Testis (tissue), 2 donors: ENCODE measurements at regions not wholly inside any gene's neighbourhood (a gene's known extent, or its start where the extent isn't known, plus 50 kb on each side); places are given as distances from the start of the nearest gene placed in this dataset.

Source experiments
- DNase-seq: peaks from one replicate; pipeline ENCODE4 v3.0.0-alpha.2; 2019
- H3K27ac ChIP-seq, 2 donors: fragments of 200-600 bp; sonication (generic); one replicate each; pipeline ENCODE4 v1.5.1; 2019
- H3K27me3 ChIP-seq: fragments of 200-600 bp; sonication (generic); one replicate; pipeline ENCODE4 v1.5.1; 2019
- H3K36me3 ChIP-seq: fragments of 200-600 bp; sonication (generic); one replicate; pipeline ENCODE4 v1.5.1; 2017; ENCODE audit warnings: low read depth; ENCODE audit errors: missing control alignments
- H3K4me1 ChIP-seq: fragments of 200-600 bp; sonication (generic); one replicate; pipeline ENCODE4 v1.5.1; 2019
- H3K4me3 ChIP-seq, 2 donors: fragments of 200-600 bp; sonication (generic); one replicate each; pipeline ENCODE4 v1.5.1; 2017 to 2019
- H3K9me3 ChIP-seq: fragments of 200-600 bp; sonication (generic); one replicate; pipeline ENCODE4 v1.5.1; 2017
- POLR2A ChIP-seq: fragments of 450-650 bp; IDR thresholded peaks from one replicate; pipeline ENCODE4 v1.6.1; 2017; ENCODE audit warnings: antibody characterized with exemption, mild to moderate bottlenecking, moderate library complexity
- WGBS, 2 donors: methylation state at CpG; one replicate each; pipeline ENCODE4 v1.1.5; 2018; 5-methylcytosine and 5-hydroxymethylcytosine counted together
- intact Hi-C: fragments of 100-400 bp; cut with DNase I; formaldehyde crosslinking; loops from one replicate; pipeline ENCODE4 v1.15.1; 2023; ENCODE audit warnings: low total_unique reads
- TF ChIP-seq, protein P1 (sequence below), 3 experiments: fragments of 450-650 bp in 2 of 3; fragments of 200-600 bp in 1 of 3; sonication (generic) in 1 of 3; IDR thresholded peaks; one replicate each; pipeline ENCODE4 v1.5.1; 2016 to 2019; ENCODE audit warnings: antibody characterized with exemption in 3 of 3, mild to moderate bottlenecking in 2 of 3, moderate library complexity in 1 of 3

DNA sequence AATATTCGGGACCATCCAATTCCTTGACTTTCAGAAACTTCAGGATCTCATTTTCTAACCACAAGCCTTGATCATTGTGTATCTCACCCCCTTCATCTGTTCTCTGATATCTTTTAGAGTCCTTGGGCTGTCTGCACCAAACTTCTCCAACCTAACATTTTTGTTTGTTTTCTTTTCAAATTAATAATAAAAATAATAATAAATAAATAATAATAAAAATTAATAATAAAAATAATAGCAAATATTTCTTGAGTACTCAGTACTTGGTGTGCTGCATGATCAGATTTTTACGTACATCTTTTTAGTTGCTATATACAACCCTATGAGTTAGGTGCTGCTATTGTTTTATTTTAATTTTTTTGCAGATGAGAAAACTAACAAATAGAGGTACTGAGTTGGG lies 70.2 kb upstream of the TPRG1 start:
- H3K4me3 ChIP-seq, result no peak overlapping the region
- 92 to 93% methylated on average over 2 of the region's 2 CpGs for WGBS, 2 donors
- no peak for DNase-seq
- intact Hi-C loops, result no loop called here
- H3K9me3 ChIP-seq, result no peaks in the 10 kb centered on the region
- peak overlapping the region; percentile 88 to 94 for H3K27ac ChIP-seq
- peaks cover 39% of the 10 kb centered on the region for H3K4me1 ChIP-seq
- no peaks in the 10 kb centered on the region for H3K36me3 ChIP-seq
- no peaks in the 10 kb centered on the region for H3K27me3 ChIP-seq
- TF ChIP-seq, protein P1, sequence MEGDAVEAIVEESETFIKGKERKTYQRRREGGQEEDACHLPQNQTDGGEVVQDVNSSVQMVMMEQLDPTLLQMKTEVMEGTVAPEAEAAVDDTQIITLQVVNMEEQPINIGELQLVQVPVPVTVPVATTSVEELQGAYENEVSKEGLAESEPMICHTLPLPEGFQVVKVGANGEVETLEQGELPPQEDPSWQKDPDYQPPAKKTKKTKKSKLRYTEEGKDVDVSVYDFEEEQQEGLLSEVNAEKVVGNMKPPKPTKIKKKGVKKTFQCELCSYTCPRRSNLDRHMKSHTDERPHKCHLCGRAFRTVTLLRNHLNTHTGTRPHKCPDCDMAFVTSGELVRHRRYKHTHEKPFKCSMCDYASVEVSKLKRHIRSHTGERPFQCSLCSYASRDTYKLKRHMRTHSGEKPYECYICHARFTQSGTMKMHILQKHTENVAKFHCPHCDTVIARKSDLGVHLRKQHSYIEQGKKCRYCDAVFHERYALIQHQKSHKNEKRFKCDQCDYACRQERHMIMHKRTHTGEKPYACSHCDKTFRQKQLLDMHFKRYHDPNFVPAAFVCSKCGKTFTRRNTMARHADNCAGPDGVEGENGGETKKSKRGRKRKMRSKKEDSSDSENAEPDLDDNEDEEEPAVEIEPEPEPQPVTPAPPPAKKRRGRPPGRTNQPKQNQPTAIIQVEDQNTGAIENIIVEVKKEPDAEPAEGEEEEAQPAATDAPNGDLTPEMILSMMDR (IDR thresholded peaks at IDR 0.05), result no peak
- no peak for TF ChIP-seq POLR2A

DNA sequence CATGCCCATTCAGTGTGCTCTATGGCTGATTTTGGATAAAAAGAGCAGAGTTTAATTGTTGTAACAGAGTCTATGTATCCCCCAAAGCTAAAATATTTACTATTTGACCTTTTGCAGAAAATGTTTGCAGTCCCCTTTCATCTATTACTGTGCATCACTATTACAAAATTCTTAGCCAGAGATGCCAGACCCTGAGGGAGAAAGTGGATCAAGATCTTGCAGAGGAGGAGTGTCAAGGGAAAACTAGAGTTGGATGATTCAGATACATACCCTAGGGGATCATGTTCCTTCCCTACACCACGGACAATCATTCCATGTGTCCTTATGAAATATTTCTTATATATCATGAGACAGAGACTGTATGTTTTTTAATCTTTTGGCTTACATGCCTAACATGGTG lies 68.6 kb upstream of the TPRG1 start:
- no peaks in the 10 kb centered on the region for H3K27me3 ChIP-seq
- no peak for TF ChIP-seq POLR2A
- TF ChIP-seq, protein P1 (IDR thresholded peaks at IDR 0.05), result no peak
- intact Hi-C loops, result no loop called here
- DNase-seq, result no peak
- no peak overlapping the region for H3K4me3 ChIP-seq
- H3K27ac ChIP-seq, result no peak overlapping the region
- H3K9me3 ChIP-seq, result no peaks in the 10 kb centered on the region
- H3K4me1 ChIP-seq, result peaks cover 44% of the 10 kb centered on the region
- WGBS, 2 donors, result 68 to 84% methylated on average over 1 of the region's 1 CpG
- no peaks in the 10 kb centered on the region for H3K36me3 ChIP-seq

DNA sequence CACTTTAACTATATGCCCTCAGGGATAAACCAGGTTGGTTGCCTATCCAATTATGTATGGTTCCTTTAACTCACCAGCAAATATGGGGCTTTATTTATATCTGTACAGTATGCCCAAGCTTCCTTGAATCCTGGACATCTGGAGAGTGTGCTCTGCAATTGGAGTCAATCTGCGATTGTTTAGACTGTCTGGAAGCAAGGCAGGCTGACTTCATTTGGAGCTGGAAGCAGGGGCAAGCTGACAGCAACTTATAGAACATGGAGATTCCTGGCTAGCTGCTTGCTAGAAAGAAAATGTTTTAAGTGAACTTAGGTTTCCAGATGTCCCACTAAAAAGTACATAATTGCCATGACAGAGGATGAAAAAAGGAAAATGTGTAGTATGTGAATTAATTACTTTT lies 63.7 kb upstream of the TPRG1 start:
- no peaks in the 10 kb centered on the region for H3K27me3 ChIP-seq
- no peak for DNase-seq
- WGBS, 2 donors, result 45 to 67% methylated on average over 1 of the region's 1 CpG
- H3K27ac ChIP-seq, result peak overlapping the region in 1 of 2 donors; percentile 3
- no peak for TF ChIP-seq POLR2A
- TF ChIP-seq, protein P1 (IDR thresholded peaks at IDR 0.05), result no peak
- H3K4me3 ChIP-seq, result no peak overlapping the region
- H3K4me1 ChIP-seq, result peaks cover 17% of the 10 kb centered on the region
- no peaks in the 10 kb centered on the region for H3K9me3 ChIP-seq
- intact Hi-C loops, result no loop called here
- no peaks in the 10 kb centered on the region for H3K36me3 ChIP-seq

DNA sequence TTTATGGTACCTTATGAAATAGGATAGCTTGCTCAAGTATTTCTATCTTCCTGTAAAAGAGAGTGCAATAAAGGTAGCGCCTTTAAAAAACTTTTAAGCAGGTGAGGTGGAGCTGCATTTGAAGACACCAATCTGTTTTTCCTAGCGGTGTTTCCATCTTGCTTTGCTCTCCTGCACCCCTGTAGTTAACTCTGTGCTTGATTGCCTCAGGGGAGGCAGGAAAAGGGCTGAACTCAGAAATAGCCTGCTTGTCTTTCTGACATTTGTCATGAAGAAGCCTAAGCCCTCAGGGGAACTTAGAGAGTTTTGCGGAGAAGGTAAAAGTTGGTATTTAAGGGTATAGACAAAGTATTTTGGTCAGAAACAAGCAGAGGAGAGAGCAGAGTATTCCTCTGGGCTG lies 63.0 kb upstream of the TPRG1 start:
- Histone ChIP-seq H3K4me1 (peaks cover 17% of the 10 kb centered on the region), H3K36me3 (no peaks in the 10 kb centered on the region), H3K27me3 (no peaks in the 10 kb centered on the region), H3K27ac (no peak overlapping the region), H3K4me3 (no peak overlapping the region), H3K9me3 (no peaks in the 10 kb centered on the region)
- TF ChIP-seq, protein P1 (IDR thresholded peaks at IDR 0.05), result no peak
- no peak for TF ChIP-seq POLR2A
- no peak for DNase-seq
- intact Hi-C loops, result no loop called here
- WGBS, 2 donors, result 63 to 82% methylated on average over 3 of the region's 3 CpGs

DNA sequence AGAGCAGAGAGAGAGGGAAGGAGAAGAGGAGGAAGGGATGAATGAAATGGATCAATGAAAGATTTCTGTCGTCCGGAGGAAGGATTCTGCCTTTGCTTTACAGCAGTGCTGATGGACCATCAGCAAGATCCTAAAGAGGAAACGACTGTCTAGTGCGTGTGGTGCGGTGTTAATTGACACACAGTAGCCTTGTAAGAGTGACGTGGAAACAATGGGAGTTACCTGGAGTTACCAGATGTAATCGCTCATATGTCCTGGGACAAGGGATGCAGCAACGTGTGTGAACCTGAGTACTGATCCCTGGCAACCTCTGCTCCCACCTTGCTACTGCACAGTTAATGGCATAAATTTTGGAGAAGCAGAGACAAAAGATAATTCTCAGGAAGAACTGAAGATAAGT lies 62.6 kb upstream of the TPRG1 start:
- peak; percentile 25 for DNase-seq
- no peak overlapping the region for H3K4me3 ChIP-seq
- H3K27ac ChIP-seq, result no peak overlapping the region
- intact Hi-C loops, result no loop called here
- H3K36me3 ChIP-seq, result no peaks in the 10 kb centered on the region
- peaks cover 17% of the 10 kb centered on the region for H3K4me1 ChIP-seq
- H3K27me3 ChIP-seq, result no peaks in the 10 kb centered on the region
- TF ChIP-seq, protein P1 (IDR thresholded peaks at IDR 0.05), result no peak
- TF ChIP-seq POLR2A, result no peak
- WGBS, 2 donors, result 48 to 55% methylated on average over 8 of the region's 8 CpGs
- H3K9me3 ChIP-seq, result no peaks in the 10 kb centered on the region
